AG04449 (cell line): ENCODE measurements at regions not wholly inside any gene's neighbourhood (a gene's known extent, or its start where the extent isn't known, plus 50 kb on each side); places are given as distances from the start of the nearest gene placed in this dataset.

Source experiments
- CTCF ChIA-PET: fragments of 350-600 bp; formaldehyde crosslinking; extraction: SDS; loops from one replicate; lab custom pipeline; 2021; ENCODE audit warnings: antibody characterized with exemption; lab: Yijun Ruan, JAX
- POLR2A ChIA-PET: fragments of 400-600, 350-600 bp; formaldehyde crosslinking; extraction: SDS; loops from one replicate; lab custom pipeline; 2020; ENCODE audit warnings: antibody characterized with exemption, inconsistent platforms; lab: Yijun Ruan, JAX
- DNase-seq: peaks from one replicate; pipeline ENCODE4 v3.0.0-alpha.2; 2010; ENCODE audit warnings: low read depth, low spot score
- H3K4me3 ChIP-seq: 2 replicates; pipeline ENCODE4 v1.5.1; 2011; ENCODE audit warnings: low read depth, mild to moderate bottlenecking, control low read depth, low read length
- TF ChIP-seq, protein P1 (sequence below): IDR thresholded peaks from one replicate; pipeline ENCODE4 v1.5.1; 2011; ENCODE audit warnings: mild to moderate bottlenecking, moderate library complexity, low read length, control low read depth, inconsistent platforms; ENCODE audit not compliant: insufficient read depth; ENCODE audit errors: missing control alignments

DNA sequence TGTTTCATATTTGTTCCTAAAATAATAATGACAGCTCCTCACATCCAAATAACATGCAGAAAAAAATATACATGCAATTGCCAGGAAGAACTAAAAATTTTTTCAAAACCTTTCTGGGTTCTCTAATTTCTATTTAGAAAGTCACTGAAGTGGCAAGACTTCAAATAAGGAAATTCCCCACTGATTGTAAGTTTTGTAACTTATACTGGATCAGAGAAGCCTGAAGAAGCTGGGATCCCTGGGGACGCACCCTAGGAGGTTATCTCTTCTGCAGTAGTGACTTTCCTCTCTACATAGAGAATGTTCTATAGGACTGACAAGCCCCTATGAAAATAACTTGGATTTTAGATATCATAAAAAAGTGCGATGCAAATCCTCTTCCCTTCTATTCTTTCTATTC is 182.6 kb downstream of the MRPL39 start:
- POLR2A ChIA-PET, result no interaction called here
- TF ChIP-seq, protein P1, sequence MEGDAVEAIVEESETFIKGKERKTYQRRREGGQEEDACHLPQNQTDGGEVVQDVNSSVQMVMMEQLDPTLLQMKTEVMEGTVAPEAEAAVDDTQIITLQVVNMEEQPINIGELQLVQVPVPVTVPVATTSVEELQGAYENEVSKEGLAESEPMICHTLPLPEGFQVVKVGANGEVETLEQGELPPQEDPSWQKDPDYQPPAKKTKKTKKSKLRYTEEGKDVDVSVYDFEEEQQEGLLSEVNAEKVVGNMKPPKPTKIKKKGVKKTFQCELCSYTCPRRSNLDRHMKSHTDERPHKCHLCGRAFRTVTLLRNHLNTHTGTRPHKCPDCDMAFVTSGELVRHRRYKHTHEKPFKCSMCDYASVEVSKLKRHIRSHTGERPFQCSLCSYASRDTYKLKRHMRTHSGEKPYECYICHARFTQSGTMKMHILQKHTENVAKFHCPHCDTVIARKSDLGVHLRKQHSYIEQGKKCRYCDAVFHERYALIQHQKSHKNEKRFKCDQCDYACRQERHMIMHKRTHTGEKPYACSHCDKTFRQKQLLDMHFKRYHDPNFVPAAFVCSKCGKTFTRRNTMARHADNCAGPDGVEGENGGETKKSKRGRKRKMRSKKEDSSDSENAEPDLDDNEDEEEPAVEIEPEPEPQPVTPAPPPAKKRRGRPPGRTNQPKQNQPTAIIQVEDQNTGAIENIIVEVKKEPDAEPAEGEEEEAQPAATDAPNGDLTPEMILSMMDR, result no peak
- H3K4me3 ChIP-seq, result no peak overlapping the region
- no peak for DNase-seq
- CTCF ChIA-PET, result interaction anchor here (0.7 kb wide), 1 partner anchor 283 kb away, joined by 3 read pairs; no protein-coding TSS in a partner anchor

DNA sequence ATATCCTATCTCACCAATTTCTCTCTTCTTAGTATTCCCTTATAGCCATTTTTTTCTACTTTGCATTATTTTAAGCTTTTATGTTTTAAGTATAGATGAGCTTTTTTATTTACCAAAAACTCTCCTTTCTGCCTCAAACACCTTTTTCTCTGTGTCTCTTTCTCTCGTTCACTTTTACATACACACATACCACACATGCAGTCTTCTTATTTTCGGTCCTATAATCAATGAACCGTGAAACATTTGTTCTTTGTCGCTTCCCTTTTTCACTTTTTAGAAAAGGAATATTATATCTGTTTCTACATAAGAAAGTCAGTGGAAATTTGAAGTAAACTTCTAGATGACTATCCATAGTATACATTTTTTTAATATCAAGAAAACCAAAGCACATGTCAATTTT is 183.2 kb downstream of the MRPL39 start:
- TF ChIP-seq, protein P1, result no peak
- CTCF ChIA-PET, result interaction anchor here (0.7 to 3.4 kb wide), 3 partner anchors 172 to 284 kb away, joined by 3 to 13 read pairs (median 3); no protein-coding TSS in a partner anchor
- no peak for DNase-seq
- POLR2A ChIA-PET, result no interaction called here
- H3K4me3 ChIP-seq, result no peak overlapping the region

DNA sequence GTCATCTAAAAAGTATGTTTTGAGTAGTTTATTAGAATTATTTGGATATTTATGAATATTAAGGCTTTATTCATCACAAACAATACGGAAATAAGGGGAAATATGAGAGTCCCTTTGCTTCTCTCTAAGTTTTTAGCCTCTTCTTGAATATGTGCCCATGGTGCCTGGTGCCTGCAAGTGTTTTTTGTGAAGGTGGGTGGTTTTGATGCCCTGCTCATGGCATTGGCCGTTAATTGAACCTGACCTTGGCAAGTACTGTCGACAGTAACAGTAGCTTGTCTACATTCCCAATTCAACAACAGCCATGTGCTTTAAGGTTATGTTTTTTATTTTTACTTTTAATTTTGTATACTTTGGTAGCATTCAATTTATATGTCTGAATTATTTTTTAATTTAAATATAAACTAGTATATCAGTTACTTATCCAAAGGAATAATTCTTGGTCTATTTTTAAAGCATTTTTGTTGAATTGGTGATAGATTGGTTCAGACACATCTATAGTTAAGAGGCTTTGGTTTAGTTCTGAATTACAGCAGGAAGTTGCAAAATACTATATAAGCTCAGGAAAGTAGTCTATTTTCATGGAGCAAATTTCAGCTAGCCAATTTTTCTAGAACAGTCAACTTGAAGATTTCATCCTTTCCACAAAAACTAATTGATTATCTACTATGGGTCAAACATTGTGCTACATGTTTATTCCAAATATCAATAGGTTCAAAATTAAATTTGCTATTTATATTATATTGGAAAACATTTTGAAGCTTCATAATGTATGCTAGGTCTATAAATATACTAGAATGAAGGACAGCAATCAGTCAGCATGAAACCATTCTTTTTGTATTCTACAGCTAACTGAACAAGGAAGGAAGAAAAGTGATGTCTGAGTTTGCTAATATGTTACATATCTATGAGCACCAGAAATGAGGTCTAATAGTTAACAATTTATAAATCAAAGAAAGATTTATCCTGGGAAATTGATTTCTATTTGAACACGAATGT is 184.4 kb downstream of the MRPL39 start:
- no peak for DNase-seq
- CTCF ChIA-PET, result interaction anchor here (0.8 to 3.4 kb wide), 7 partner anchors 23 to 286 kb away, joined by 3 to 13 read pairs (median 3); no protein-coding TSS in a partner anchor
- TF ChIP-seq, protein P1, result no peak
- H3K4me3 ChIP-seq, result no peak overlapping the region
- POLR2A ChIA-PET, result no interaction called here

DNA sequence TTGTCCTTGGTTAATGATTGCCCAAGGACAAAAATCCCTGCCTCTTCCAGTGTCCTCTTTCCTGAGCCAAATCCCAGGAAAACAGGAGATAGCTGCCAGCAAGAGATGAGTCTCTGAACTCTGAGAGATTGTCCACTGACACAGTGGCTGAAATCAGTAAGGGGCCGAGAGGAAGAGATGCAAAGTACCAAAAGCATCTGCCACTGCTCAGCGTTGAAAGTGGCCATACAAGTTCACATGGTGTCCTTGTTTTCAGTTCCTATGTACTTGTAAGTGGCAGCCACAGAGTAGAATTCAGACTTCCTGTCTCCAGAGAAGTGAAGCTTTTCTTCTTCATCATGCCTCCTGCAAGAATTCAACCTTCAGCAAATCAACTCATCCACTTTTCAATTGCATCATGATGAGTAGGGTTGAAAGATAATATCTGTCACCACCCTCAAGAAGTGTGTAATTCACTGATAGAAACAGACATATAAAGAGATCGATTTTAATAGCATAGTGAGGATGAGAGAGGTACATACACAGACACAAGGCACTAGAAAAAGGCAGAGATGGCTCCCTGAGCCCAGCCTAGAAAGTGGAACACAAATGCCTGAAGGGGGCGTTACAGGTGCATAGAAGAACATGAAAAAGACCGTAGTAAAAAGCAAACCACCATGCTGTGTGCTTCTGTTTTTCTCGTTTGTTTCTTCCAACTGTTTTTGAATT is 185.8 kb downstream of the MRPL39 start:
- POLR2A ChIA-PET, result no interaction called here

DNA sequence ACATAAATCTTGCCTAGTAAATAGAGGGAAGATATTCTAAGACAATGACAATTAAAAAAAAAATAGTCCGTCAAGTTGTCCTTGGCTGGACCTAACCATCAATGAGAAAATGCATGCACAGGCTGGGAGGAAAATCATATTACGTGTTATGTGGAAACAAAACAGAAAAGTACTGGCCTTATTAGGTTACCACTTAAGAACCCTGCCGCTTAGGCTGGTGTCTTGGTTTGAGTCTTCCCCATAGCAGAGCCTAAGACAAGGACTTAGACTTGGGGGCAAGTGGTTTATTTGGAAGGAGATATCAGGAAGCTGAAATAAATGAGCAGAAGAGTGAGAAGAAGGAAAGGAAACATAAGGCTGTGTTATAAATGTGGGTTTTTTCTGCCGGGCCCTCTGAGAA is 186.4 kb downstream of the MRPL39 start:
- CTCF ChIA-PET, result interaction anchor here (1.0 to 3.4 kb wide), 6 partner anchors 8 to 187 kb away, joined by 3 to 13 read pairs (median 4); no protein-coding TSS in a partner anchor
- DNase-seq, result no peak
- no peak overlapping the region for H3K4me3 ChIP-seq
- TF ChIP-seq, protein P1, result no peak
- POLR2A ChIA-PET, result no interaction called here

More for the DNA sequence above, 185.8 kb downstream of the MRPL39 start:
- H3K4me3 ChIP-seq, result no peak overlapping the region
- DNase-seq, result no peak
- CTCF ChIA-PET, result interaction anchor here (1.0 to 3.4 kb wide), 7 partner anchors 16 to 189 kb away, joined by 3 to 13 read pairs (median 4); no protein-coding TSS in a partner anchor
- TF ChIP-seq, protein P1, result peak; percentile 56
